A549 (cell line): ENCODE measurements at regions not wholly inside any gene's neighbourhood (a gene's known extent, or its start where the extent isn't known, plus 50 kb on each side); places are given as distances from the start of the nearest gene placed in this dataset.
A peak's percentile ranks its signal among the peaks of the same experiment; 100 is the strongest.

ENCODE experiments used
- ATAC-seq, 2 experiments: fragments of 200-7000 bp in 1 of 2; fragments of >200 bp in 1 of 2; cut with Nextera tagmentation in 1 of 2; cut with Tn5 transposase in 1 of 2; 3 replicates each; pipeline versions ENCODE4 v1.8.0 to v1.9.1; 2018 to 2020; ENCODE audit warnings: mild to moderate bottlenecking in 1 of 2, moderate library complexity in 1 of 2
- CTCF ChIA-PET: fragments of 300-600 bp; sonication (Branson Sonifier 250); formaldehyde crosslinking; extraction: SDS; loops from one replicate; lab custom pipeline; 2021; ENCODE audit warnings: antibody characterized with exemption, inconsistent platforms; lab: Yijun Ruan, JAX
- POLR2A ChIA-PET: fragments of 350-600 bp; formaldehyde crosslinking; extraction: SDS; loops from one replicate; lab custom pipeline; 2021; ENCODE audit warnings: antibody characterized with exemption, inconsistent platforms; lab: Yijun Ruan, JAX
- DNase-seq, 2 experiments: peaks; one replicate each; pipeline versions ENCODE4 v3.0.0 to v3.0.0-alpha.2; 2011 to 2016; ENCODE audit warnings: low read depth in 1 of 2, low spot score in 1 of 2
- FAIRE-seq: peaks from 2 replicates; lab custom pipeline; 2011; peaks lifted over from hg19 to GRCh38; lab: Jason Lieb, UNC
- H3K27ac ChIP-seq, 2 experiments: fragments of >200 bp; sonication (Bioruptor Twin); formaldehyde crosslinking; 3 replicates each; pipeline ENCODE4 v1.5.1; 2016 to 2017
- H3K4me1 ChIP-seq: fragments of >200 bp; sonication (Bioruptor Twin); formaldehyde crosslinking; 3 replicates; pipeline ENCODE4 v1.6.1; 2016
- H3K4me2 ChIP-seq: fragments of >200 bp; sonication (Bioruptor Twin); formaldehyde crosslinking; 3 replicates; pipeline ENCODE4 v1.6.1; 2016
- H3K4me3 ChIP-seq: fragments of >200 bp; sonication (Bioruptor Twin); formaldehyde crosslinking; 3 replicates; pipeline ENCODE4 v1.5.1; 2016
- H3K9me3 ChIP-seq: fragments of >200 bp; sonication (Bioruptor Twin); formaldehyde crosslinking; 3 replicates; pipeline ENCODE4 v1.6.1; 2016
- BCL3 ChIP-seq: fragments of >200 bp; sonication (Bioruptor Twin); formaldehyde crosslinking; IDR thresholded peaks from 3 replicates; pipeline ENCODE4 v1.6.1; 2016
- CBX8 ChIP-seq: fragments of 200-600 bp; sonication (generic); IDR thresholded peaks from 2 replicates; pipeline ENCODE4 v1.6.1; 2016
- CEBPB ChIP-seq, 2 experiments: fragments of >200 bp in 1 of 2; sonication (Bioruptor Twin) in 1 of 2; formaldehyde crosslinking in 1 of 2; IDR thresholded peaks; 2 replicates each; pipeline ENCODE4 v1.6.1; 2012 to 2016
- EP300 ChIP-seq, 2 experiments: fragments of >200 bp; sonication (Bioruptor Twin); formaldehyde crosslinking; IDR thresholded peaks; 2 replicates in 1 of 2; 3 replicates in 1 of 2; pipeline ENCODE4 v1.6.1; 2016 to 2017
- ESRRA ChIP-seq: fragments of 150-350 bp; IDR thresholded peaks from 2 replicates; pipeline ENCODE4 v1.6.1; 2014; ENCODE audit warnings: mild to moderate bottlenecking, low read length, borderline replicate concordance
- FOSL2 ChIP-seq, 2 experiments: fragments of 450-650 bp in 1 of 2; fragments of >200 bp in 1 of 2; sonication (Bioruptor Twin) in 1 of 2; formaldehyde crosslinking; IDR thresholded peaks; 2 replicates each; pipeline versions ENCODE4 v1.5.0 to v1.6.1; 2016 to 2020; ENCODE audit warnings: mild to moderate bottlenecking in 1 of 2, moderate library complexity in 1 of 2
- HDAC2 ChIP-seq: fragments of 200-600 bp; sonication (generic); IDR thresholded peaks from 2 replicates; pipeline ENCODE4 v1.6.1; 2016
- HEYL ChIP-seq: fragments of 250-450 bp; sonication (Bioruptor Pico); IDR thresholded peaks from 2 replicates; pipeline ENCODE4 v1.8.0; 2021; ENCODE audit warnings: mild to moderate bottlenecking, moderate library complexity
- HMGXB4 ChIP-seq: fragments of 250-450 bp; sonication (Bioruptor Pico); IDR thresholded peaks from 2 replicates; pipeline ENCODE4 v1.5.0; 2021; ENCODE audit warnings: mild to moderate bottlenecking, moderate library complexity, borderline replicate concordance
- HOXB5 ChIP-seq: fragments of 250-450 bp; sonication (Bioruptor Pico); IDR thresholded peaks from 2 replicates; pipeline ENCODE4 v1.5.0; 2020; ENCODE audit warnings: mild to moderate bottlenecking, moderate library complexity
- JUN ChIP-seq, 2 experiments: fragments of >200 bp; sonication (Bioruptor Twin); formaldehyde crosslinking; IDR thresholded peaks; 2 replicates in 1 of 2; 3 replicates in 1 of 2; pipeline ENCODE4 v1.6.1; 2016 to 2017
- KDM1A ChIP-seq: fragments of 200-600 bp; sonication (generic); IDR thresholded peaks from 2 replicates; pipeline ENCODE4 v1.6.1; 2016; ENCODE audit warnings: low read depth, mild to moderate bottlenecking
- MAFK ChIP-seq: fragments of 450-650 bp; IDR thresholded peaks from 2 replicates; pipeline ENCODE4 v1.6.1; 2014; ENCODE audit not compliant: partially characterized antibody
- MAZ ChIP-seq: fragments of 150-350 bp; IDR thresholded peaks from 2 replicates; pipeline ENCODE4 v1.6.1; 2014; ENCODE audit warnings: antibody characterized with exemption, low read depth, low read length, borderline replicate concordance
- NFE2L2 ChIP-seq: fragments of 150-350 bp; conservative IDR thresholded peaks from 2 replicates; pipeline ENCODE4 v1.6.1; 2014; ENCODE audit warnings: low read length
- NR3C1 ChIP-seq: fragments of >200 bp; sonication (Bioruptor Twin); formaldehyde crosslinking; IDR thresholded peaks from 3 replicates; pipeline ENCODE4 v1.6.1; 2017
- POLR2A ChIP-seq: IDR thresholded peaks from 2 replicates; pipeline ENCODE4 v1.6.1; 2012; ENCODE audit warnings: mild to moderate bottlenecking, low read length
- RARB ChIP-seq: fragments of 250-450 bp; sonication (Bioruptor Pico); IDR thresholded peaks from 2 replicates; pipeline ENCODE4 v1.8.0; 2021; ENCODE audit warnings: mild to moderate bottlenecking, moderate library complexity
- RCOR1 ChIP-seq: fragments of 150-350 bp; IDR thresholded peaks from 2 replicates; pipeline ENCODE4 v1.6.1; 2014; ENCODE audit warnings: antibody characterized with exemption, low read length, low read depth
- ZNF302 ChIP-seq: fragments of 250-450 bp; sonication (Bioruptor Pico); IDR thresholded peaks from 2 replicates; pipeline ENCODE4 v1.9.0; 2021; ENCODE audit warnings: inconsistent platforms, mild to moderate bottlenecking, moderate library complexity
- ZSCAN20 ChIP-seq: fragments of 250-450 bp; sonication (Bioruptor Pico); IDR thresholded peaks from 2 replicates; pipeline ENCODE4 v1.8.0; 2022; ENCODE audit warnings: mild to moderate bottlenecking, moderate library complexity
- WGBS: methylation state at CpG from one replicate; pipeline ENCODE4 v1.1.6; 2017; ENCODE audit errors: missing lambda C conversion rate; 5-methylcytosine and 5-hydroxymethylcytosine counted together
- TF ChIP-seq, protein P1 (sequence below): fragments of 250-450 bp; sonication (Bioruptor Pico); IDR thresholded peaks from 2 replicates; pipeline ENCODE4 v1.5.0; 2020; ENCODE audit warnings: low read depth, mild to moderate bottlenecking, moderate library complexity

DNA sequence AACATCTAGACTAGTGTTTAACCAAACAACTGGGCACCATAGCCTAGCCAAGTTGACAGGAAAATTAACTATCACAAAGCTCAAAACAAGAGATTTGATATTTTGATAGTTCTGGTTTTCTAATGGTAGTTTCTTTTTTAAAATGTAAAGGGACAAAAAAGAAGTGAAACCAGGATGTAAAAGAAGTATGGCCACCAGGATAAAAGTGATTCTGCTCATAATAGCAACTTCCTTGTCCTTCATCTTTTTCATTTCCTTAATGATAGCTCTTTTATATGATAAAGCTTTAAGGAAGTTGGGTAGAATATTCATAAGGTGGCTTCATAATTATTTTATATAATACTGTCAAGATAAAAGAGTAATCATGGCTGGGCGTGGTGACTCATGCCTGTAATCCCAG is 139.1 kb downstream of the BASP1 start:
- no peaks in the 10 kb centered on the region for H3K4me1 ChIP-seq
- 0 out of 6 replicates have a peak overlapping the region, but pooled peaks of 1 of the 2 experiments have one; percentile 19 for H3K27ac ChIP-seq
- CTCF ChIA-PET, result no interaction called here
- no peak overlapping the region for H3K4me3 ChIP-seq
- H3K4me2 ChIP-seq, result no peak overlapping the region
- FAIRE-seq (no peak), ATAC-seq (no peak), DNase-seq (no peak)
- POLR2A ChIA-PET, result no interaction called here
- peaks cover 4% of the 10 kb centered on the region; the same call in 1 of the 3 replicates for H3K9me3 ChIP-seq
- TF ChIP-seq ZSCAN20 (CRISPR knock-in tag), result no peak
- no peak for TF ChIP-seq FOSL2 (IDR thresholded peaks at IDR 0.05)
- 0 out of 2 replicates have a peak, but pooled peaks have one; percentile 27 for TF ChIP-seq FOSL2 (CRISPR knock-in tag; IDR thresholded peaks at IDR 0.05)
- no peak for TF ChIP-seq MAZ
- TF ChIP-seq, protein P1, sequence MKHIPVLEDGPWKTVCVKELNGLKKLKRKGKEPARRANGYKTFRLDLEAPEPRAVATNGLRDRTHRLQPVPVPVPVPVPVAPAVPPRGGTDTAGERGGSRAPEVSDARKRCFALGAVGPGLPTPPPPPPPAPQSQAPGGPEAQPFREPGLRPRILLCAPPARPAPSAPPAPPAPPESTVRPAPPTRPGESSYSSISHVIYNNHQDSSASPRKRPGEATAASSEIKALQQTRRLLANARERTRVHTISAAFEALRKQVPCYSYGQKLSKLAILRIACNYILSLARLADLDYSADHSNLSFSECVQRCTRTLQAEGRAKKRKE (CRISPR knock-in tag), result no peak
- TF ChIP-seq RCOR1, result no peak
- no peak for TF ChIP-seq CEBPB (IDR thresholded peaks at IDR 0.05)
- TF ChIP-seq, all 56 proteins: peak for 1
- WGBS, result 77% methylated on average over 1 of the region's 1 CpG

DNA sequence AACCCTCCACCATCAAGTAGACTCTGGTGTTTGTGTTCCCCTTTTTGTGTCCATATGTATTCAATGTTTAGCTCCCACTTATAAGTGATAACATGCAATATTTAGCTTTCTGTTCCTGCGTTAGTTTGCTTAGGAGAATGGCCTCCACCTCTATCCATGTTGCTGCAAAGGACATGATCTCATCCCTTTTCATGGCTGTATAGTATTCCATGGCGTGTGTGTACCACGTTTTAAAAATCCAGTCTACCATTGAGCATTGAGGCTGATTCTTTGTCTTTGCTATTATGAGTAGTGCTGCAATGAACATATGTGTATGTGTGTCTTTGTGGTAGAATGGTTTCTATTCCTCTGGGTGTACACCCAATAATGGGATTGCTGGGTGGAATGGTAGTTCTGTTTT is 140.1 kb downstream of the BASP1 start:
- FAIRE-seq (no peak), DNase-seq (no peak), ATAC-seq (no peak)
- WGBS, result 78% methylated on average over 3 of the region's 3 CpGs
- Histone ChIP-seq H3K4me1 (no peaks in the 10 kb centered on the region), H3K9me3 (peaks cover 4% of the 10 kb centered on the region; the same call in 1 of the 3 replicates), H3K4me3 (no peak overlapping the region), H3K27ac (no peak overlapping the region), H3K4me2 (no peak overlapping the region)
- TF ChIP-seq ESRRA (no peak), KDM1A (peak; percentile 76; the same call in 1 of the 2 replicates), HDAC2 (0 out of 2 replicates have a peak, but pooled peaks have one; percentile 36)
- CTCF ChIA-PET, result no interaction called here
- POLR2A ChIA-PET, result no interaction called here

DNA sequence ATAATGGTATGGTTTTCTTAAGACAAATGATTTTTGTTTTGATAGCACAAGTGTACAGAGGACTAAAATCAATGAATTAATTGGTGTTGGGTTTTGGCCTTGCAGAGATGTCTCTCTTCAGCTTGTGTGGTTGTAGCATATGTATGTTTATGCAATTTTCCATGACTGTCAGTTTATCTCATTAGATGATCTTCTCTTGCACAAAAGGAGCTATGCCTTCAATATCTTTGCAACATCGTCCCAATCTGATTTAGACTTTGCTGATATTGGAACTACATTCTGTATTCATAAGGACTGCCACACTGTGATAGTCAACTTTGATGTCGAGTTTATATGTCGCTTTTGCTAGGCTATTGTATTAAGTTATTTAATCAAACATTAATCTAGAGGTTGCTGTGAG is 140.0 kb upstream of the TAF11L2 start:
- CTCF ChIA-PET, result no interaction called here
- TF ChIP-seq NFE2L2, result 0 out of 2 replicates have a peak, but pooled peaks have one; percentile 11
- no peak for TF ChIP-seq ESRRA
- no peak overlapping the region for H3K4me3 ChIP-seq
- FAIRE-seq (no peak), DNase-seq (no peak), ATAC-seq (no peak)
- H3K4me1 ChIP-seq, result no peaks in the 10 kb centered on the region
- H3K4me2 ChIP-seq, result no peak overlapping the region
- POLR2A ChIA-PET, result no interaction called here
- H3K9me3 ChIP-seq, result peaks cover 4% of the 10 kb centered on the region; the same call in 1 of the 3 replicates
- no peak overlapping the region for H3K27ac ChIP-seq
- 93% methylated on average over 3 of the region's 3 CpGs for WGBS

DNA sequence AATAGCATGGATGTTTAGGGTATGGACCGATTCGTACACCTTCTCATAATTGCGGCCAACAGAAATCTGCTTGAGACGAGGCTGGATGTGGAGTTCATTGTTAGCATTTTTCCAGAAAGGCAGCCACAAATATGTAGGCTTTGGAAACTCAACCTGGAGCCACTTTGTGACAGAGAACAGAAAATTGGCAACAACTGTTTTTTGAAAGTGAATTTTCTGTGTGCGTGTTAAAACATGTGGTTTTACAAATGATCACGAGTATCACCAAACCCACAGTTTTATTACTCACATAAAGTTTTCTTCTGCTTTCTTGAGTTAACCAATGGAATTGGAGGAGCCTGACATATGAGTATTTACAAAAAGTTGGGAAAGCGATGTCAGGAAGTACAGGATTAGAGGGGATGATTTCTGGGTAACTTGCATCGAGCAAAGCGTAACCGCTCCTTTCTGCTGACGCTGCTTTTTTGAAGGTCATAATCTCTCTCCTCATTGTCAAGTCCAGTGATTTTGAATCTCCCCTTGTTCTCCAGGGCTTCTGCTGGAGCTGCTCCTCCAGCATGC is 138.5 kb upstream of the TAF11L2 start:
- WGBS, result 93% methylated on average over 11 of the region's 11 CpGs
- no peak for ATAC-seq
- FAIRE-seq, result no peak

DNA sequence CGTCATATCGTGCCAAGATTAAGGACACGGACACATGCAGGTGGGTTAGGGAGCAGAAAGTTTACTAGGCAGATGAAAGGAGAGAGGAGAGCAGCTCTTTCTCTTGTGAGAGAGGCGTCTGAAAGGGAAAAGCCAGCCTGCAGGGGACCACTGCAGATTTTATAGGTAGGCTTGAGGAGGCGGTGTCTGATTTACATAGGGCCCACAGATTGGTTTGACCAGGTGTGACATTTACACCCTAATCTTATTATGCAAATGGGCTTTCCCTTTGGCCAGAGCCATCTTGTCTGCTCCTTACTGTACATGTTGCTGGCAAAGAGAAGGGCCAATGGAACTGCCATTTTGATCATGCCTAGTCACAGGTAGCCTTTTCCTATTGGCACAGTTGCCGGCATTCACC is 137.2 kb upstream of the TAF11L2 start:
- no peak for TF ChIP-seq HEYL (CRISPR knock-in tag)
- TF ChIP-seq HDAC2, result no peak
- no peak for TF ChIP-seq BCL3
- no peak for TF ChIP-seq JUN (IDR thresholded peaks at IDR 0.05)
- no peak for TF ChIP-seq CBX8
- TF ChIP-seq NFE2L2, result no peak
- TF ChIP-seq NR3C1, result no peak
- no peak for TF ChIP-seq MAZ
- TF ChIP-seq ZNF302 (CRISPR knock-in tag), result no peak
- TF ChIP-seq POLR2A, result no peak
- no peak for TF ChIP-seq MAFK
- TF ChIP-seq EP300 (IDR thresholded peaks at IDR 0.05), result no peak
- no peak for TF ChIP-seq HOXB5 (CRISPR knock-in tag)
- TF ChIP-seq HMGXB4 (CRISPR knock-in tag), result no peak
- TF ChIP-seq, all 56 proteins: peak for 0
- no peak overlapping the region for H3K4me2 ChIP-seq
- WGBS, result 94% methylated on average over 6 of the region's 6 CpGs
- H3K27ac ChIP-seq, result no peak overlapping the region
- no peak for FAIRE-seq
- DNase-seq, result no peak
- ChIA-PET CTCF (no interaction called here), POLR2A (no interaction called here)
- H3K4me3 ChIP-seq, result no peak overlapping the region
- H3K4me1 ChIP-seq, result peaks cover 10% of the 10 kb centered on the region
- peaks cover 4% of the 10 kb centered on the region; the same call in 1 of the 3 replicates for H3K9me3 ChIP-seq
- no peak for ATAC-seq

More for the DNA sequence above, 138.5 kb upstream of the TAF11L2 start:
- Histone ChIP-seq H3K27ac (no peak overlapping the region), H3K4me3 (no peak overlapping the region), H3K4me2 (no peak overlapping the region), H3K4me1 (no peaks in the 10 kb centered on the region), H3K9me3 (peaks cover 4% of the 10 kb centered on the region; the same call in 1 of the 3 replicates)
- CTCF ChIA-PET, result no interaction called here
- DNase-seq, result no peak
- TF ChIP-seq RARB (no peak), MAFK (peak; percentile 90)
- POLR2A ChIA-PET, result no interaction called here
